B cell (primary cell): ENCODE measurements at regions not wholly inside any gene's neighbourhood (a gene's known extent, or its start where the extent isn't known, plus 50 kb on each side); places are given as distances from the start of the nearest gene placed in this dataset.

Source experiments
- EZH2 ChIP-seq: IDR thresholded peaks from 2 replicates; pipeline ENCODE4 v1.6.1; 2012; ENCODE audit warnings: borderline replicate concordance, low read depth, mild to moderate bottlenecking, moderate library complexity, low read length; ENCODE audit not compliant: insufficient read depth, poor library complexity, severe bottlenecking
- TF ChIP-seq, protein P1 (sequence below): fragments of 200-600 bp; IDR thresholded peaks from one replicate; pipeline ENCODE4 v1.8.0; 2022; ENCODE audit warnings: antibody characterized with exemption, mild to moderate bottlenecking

DNA sequence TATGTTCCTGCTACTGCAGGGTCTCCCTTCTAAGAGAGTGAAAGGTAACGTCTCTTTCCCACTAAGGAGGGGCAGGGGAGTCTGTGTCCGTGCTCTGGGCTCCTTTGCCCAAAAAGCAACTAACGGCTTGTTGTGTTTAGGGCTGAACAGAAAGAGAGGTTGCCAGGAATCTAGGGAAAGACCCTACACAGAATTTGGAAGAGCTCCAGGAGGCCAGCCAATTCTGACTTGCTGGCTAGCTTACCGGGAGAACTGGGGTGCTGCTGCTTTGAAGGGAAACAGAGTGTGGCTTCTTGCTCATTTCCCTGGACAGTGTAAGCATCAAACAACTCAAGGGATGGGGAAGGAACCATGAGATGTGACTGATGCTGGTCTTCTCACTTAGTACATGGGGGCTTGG is 176.1 kb downstream of the GADD45G start:
- TF ChIP-seq, protein P1, sequence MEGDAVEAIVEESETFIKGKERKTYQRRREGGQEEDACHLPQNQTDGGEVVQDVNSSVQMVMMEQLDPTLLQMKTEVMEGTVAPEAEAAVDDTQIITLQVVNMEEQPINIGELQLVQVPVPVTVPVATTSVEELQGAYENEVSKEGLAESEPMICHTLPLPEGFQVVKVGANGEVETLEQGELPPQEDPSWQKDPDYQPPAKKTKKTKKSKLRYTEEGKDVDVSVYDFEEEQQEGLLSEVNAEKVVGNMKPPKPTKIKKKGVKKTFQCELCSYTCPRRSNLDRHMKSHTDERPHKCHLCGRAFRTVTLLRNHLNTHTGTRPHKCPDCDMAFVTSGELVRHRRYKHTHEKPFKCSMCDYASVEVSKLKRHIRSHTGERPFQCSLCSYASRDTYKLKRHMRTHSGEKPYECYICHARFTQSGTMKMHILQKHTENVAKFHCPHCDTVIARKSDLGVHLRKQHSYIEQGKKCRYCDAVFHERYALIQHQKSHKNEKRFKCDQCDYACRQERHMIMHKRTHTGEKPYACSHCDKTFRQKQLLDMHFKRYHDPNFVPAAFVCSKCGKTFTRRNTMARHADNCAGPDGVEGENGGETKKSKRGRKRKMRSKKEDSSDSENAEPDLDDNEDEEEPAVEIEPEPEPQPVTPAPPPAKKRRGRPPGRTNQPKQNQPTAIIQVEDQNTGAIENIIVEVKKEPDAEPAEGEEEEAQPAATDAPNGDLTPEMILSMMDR, result no peak
- no peak for TF ChIP-seq EZH2
